Choroid plexus epithelial cell (primary cell): ENCODE measurements at regions not wholly inside any gene's neighbourhood (a gene's known extent, or its start where the extent isn't known, plus 50 kb on each side); places are given as distances from the start of the nearest gene placed in this dataset.

Source experiments
- DNase-seq: peaks from one replicate; pipeline ENCODE4 v3.0.0-alpha.2; 2010; ENCODE audit warnings: low read depth
- H3K4me3 ChIP-seq: 2 replicates; pipeline ENCODE4 v1.5.1; 2011; ENCODE audit warnings: low read depth, mild to moderate bottlenecking, control low read depth, low read length, moderate library complexity
- CTCF ChIP-seq: conservative IDR thresholded peaks from 2 replicates; pipeline ENCODE4 v1.5.1; 2011; ENCODE audit warnings: low read depth, mild to moderate bottlenecking, control low read depth, inconsistent platforms, low read length, moderate library complexity

- H3K4me3 ChIP-seq, result no peak overlapping the region
- no peak for DNase-seq
- TF ChIP-seq CTCF, result no peak
Measured at GRCh38 chr10:2081501-2081900, 344.2 kb upstream of the ADARB2 start.

- DNase-seq, result no peak
- no peak for TF ChIP-seq CTCF
- no peak overlapping the region for H3K4me3 ChIP-seq
Measured at GRCh38 chr10:2079603-2080078, 342.3 kb upstream of the ADARB2 start.

- TF ChIP-seq CTCF, result no peak
- no peak overlapping the region for H3K4me3 ChIP-seq
- no peak for DNase-seq
Measured at GRCh38 chr10:2077231-2077630, 339.9 kb upstream of the ADARB2 start.

- TF ChIP-seq CTCF, result no peak
- H3K4me3 ChIP-seq, result no peak overlapping the region
- no peak for DNase-seq
Measured at GRCh38 chr10:2076528-2076927, 339.2 kb upstream of the ADARB2 start.

GRCh38 chr10:2067015-2067414, 329.7 kb upstream of the ADARB2 start:
- no peak overlapping the region for H3K4me3 ChIP-seq
- no peak for DNase-seq
- no peak for TF ChIP-seq CTCF

GRCh38 chr10:2054728-2055127, 317.4 kb upstream of the ADARB2 start:
- no peak overlapping the region for H3K4me3 ChIP-seq
- TF ChIP-seq CTCF, result no peak
- no peak for DNase-seq

GRCh38 chr10:2053805-2054204, 316.5 kb upstream of the ADARB2 start:
- no peak overlapping the region for H3K4me3 ChIP-seq
- DNase-seq, result no peak
- no peak for TF ChIP-seq CTCF
